Cardiac fibroblast (primary cell): ENCODE measurements at regions not wholly inside any gene's neighbourhood (a gene's known extent, or its start where the extent isn't known, plus 50 kb on each side); places are given as distances from the start of the nearest gene placed in this dataset.
A peak's percentile ranks its signal among the peaks of the same experiment; 100 is the strongest.

Experiments
- DNase-seq, 2 donors: peaks; one replicate each; pipeline versions ENCODE4 v3.0.0 to v3.0.0-alpha.2; 2010; ENCODE audit warnings: low read depth in 2 of 2
- H3K4me3 ChIP-seq, 2 donors: replicated peaks in 1 of 2; 1 replicate in 1 of 2; 2 replicates in 1 of 2; pipeline ENCODE4 v1.5.1; 2011; ENCODE audit warnings: low read depth in 2 of 2, low read length in 2 of 2, mild to moderate bottlenecking in 2 of 2, moderate library complexity in 1 of 2
- CTCF ChIP-seq: IDR thresholded peaks from one replicate; pipeline ENCODE4 v1.5.1; 2011; ENCODE audit warnings: low read depth, mild to moderate bottlenecking, low read length, inconsistent platforms

GRCh38 chr15:46467041-46467440 is 832.2 kb downstream of the SQOR start:
- DNase-seq: no peak
- TF ChIP-seq CTCF: no peak
- no peak overlapping the region for H3K4me3 ChIP-seq

- no peak for TF ChIP-seq CTCF
- no peak for DNase-seq
- no peak overlapping the region for H3K4me3 ChIP-seq
Measured at GRCh38 chr15:46471096-46471495, 836.3 kb downstream of the SQOR start.

GRCh38 chr15:46489276-46489675 is 854.4 kb downstream of the SQOR start:
- no peak overlapping the region for H3K4me3 ChIP-seq
- no peak for DNase-seq
- no peak for TF ChIP-seq CTCF

- no peak overlapping the region for H3K4me3 ChIP-seq
- no peak for TF ChIP-seq CTCF
Measured at GRCh38 chr15:46496491-46497115, 861.8 kb downstream of the SQOR start.

GRCh38 chr15:46502667-46503066 is 867.8 kb downstream of the SQOR start:
- TF ChIP-seq CTCF: peak; percentile 5

More at GRCh38 chr15:46496491-46497115, 861.8 kb downstream of the SQOR start:
- no peak for DNase-seq

GRCh38 chr15:46518381-46518780 is 883.6 kb downstream of the SQOR start:
- no peak for DNase-seq
- TF ChIP-seq CTCF: no peak
- no peak overlapping the region for H3K4me3 ChIP-seq

More at GRCh38 chr15:46502667-46503066, 867.8 kb downstream of the SQOR start:
- H3K4me3 ChIP-seq: no peak overlapping the region
- peak in 1 of 2 donors; percentile 9 for DNase-seq

- H3K4me3 ChIP-seq: no peak overlapping the region
- DNase-seq: no peak
- TF ChIP-seq CTCF: no peak
Measured at GRCh38 chr15:46523701-46524100, 888.9 kb downstream of the SQOR start.
